Muscle layer of duodenum (tissue), 2 donors: ENCODE measurements at regions not wholly inside any gene's neighbourhood (a gene's known extent, or its start where the extent isn't known, plus 50 kb on each side); places are given as distances from the start of the nearest gene placed in this dataset.
"Not testable (repeated sequence)": the region's sequence is repeated elsewhere in the genome, so short reads cannot be mapped to it uniquely, and the experiment has no call there.

Experiments used
- H3K27ac ChIP-seq: one replicate; pipeline ENCODE4 v1.7.0; 2013; ENCODE audit warnings: mild to moderate bottlenecking, low read length
- H3K27me3 ChIP-seq: one replicate; pipeline ENCODE4 v1.7.0; 2013; ENCODE audit warnings: low read depth, mild to moderate bottlenecking, control low read depth, low read length
- H3K36me3 ChIP-seq, 2 donors: one replicate each; pipeline ENCODE4 v1.7.0; 2013; ENCODE audit warnings: low read length in 2 of 2, control low read depth in 1 of 2, mild to moderate bottlenecking in 1 of 2; ENCODE audit not compliant: insufficient read depth in 2 of 2, control insufficient read depth in 1 of 2
- H3K4me1 ChIP-seq, 2 donors: one replicate each; pipeline ENCODE4 v1.7.0; 2013; ENCODE audit warnings: low read length in 2 of 2, mild to moderate bottlenecking in 2 of 2, control low read depth in 1 of 2, moderate library complexity in 1 of 2; ENCODE audit not compliant: insufficient read depth in 2 of 2, control insufficient read depth in 1 of 2
- H3K4me3 ChIP-seq, 2 donors: one replicate each; pipeline ENCODE4 v1.7.0; 2013; ENCODE audit warnings: low read length in 2 of 2, low read depth in 1 of 2, mild to moderate bottlenecking in 1 of 2
- H3K9me3 ChIP-seq, 2 donors: one replicate each; pipeline ENCODE4 v1.7.0; 2013; ENCODE audit warnings: low read length in 2 of 2, control low read depth in 1 of 2, mild to moderate bottlenecking in 1 of 2; ENCODE audit not compliant: control insufficient read depth in 1 of 2
- donor health status: healthy.

DNA sequence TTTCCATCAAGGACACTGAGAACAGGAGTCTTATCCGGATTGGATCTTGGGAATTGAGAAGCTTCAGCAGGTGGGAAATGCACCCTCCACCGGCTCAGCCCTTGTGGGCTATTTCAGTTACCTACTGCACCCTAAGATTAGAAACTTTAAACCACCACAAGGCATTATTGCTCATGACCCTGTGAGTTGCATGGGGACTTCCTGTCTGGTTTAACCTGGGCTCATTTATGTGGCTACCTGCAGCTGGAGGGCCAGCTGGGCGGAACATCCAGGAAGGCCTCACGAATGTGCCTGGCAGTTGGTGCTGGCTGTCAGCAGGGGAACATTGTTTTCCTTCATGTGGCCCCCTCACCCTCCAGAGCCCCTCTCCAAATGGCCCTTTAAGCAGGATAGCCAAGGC lies 164.1 kb downstream of the DEFB131A start:
- H3K4me1 ChIP-seq = no peaks in the 10 kb centered on the region
- H3K4me3 ChIP-seq = no peak overlapping the region
- H3K36me3 ChIP-seq = no peaks in the 10 kb centered on the region
- no peaks in the 10 kb centered on the region for H3K27me3 ChIP-seq
- H3K9me3 ChIP-seq = no peaks in the 10 kb centered on the region
- no peak overlapping the region for H3K27ac ChIP-seq

DNA sequence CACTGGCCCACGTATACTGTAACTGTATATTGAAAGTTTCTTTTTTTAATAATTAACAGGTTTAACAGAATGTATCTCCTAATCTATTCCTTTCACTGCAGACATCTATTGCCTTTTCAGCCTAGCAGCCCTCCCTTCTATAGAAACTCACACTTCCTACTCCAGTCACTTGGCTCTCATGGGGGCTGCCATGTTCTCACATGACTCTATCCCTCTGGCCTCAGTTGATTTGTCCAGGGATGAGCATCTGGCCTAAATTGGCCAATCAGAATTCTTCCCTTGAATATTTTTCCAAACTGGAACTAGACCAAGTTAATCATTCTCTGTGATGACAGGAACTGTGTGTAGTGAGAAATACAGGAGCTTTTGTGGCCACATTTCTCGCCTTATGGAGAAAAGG lies 166.1 kb downstream of the DEFB131A start:
- not testable (repeated sequence) for H3K27ac ChIP-seq, H3K9me3 ChIP-seq, H3K4me1 ChIP-seq, H3K27me3 ChIP-seq, H3K36me3 ChIP-seq, H3K4me3 ChIP-seq

DNA sequence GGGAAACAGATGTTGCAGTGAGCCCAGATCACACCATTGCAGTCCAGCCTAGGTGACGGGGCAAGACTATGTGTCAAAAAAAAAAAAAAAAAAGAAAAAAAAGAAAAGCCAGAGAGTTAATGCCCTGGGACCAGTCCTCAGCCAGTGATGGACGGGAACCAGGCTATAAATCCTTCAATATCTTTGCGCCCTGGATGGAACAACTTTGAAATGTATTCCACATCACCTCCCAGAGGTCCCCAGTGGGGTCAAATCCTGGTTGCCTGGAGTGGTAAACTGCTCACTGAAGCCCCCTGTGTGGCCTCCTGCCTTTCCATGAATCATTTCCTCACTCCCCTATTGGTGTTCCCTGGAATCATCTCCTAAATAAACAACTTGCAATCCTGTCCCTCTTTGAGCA lies 166.9 kb downstream of the DEFB131A start:
- H3K4me1 ChIP-seq = no peaks in the 10 kb centered on the region
- no peak overlapping the region for H3K4me3 ChIP-seq
- no peak overlapping the region for H3K27ac ChIP-seq
- H3K9me3 ChIP-seq = no peaks in the 10 kb centered on the region
- H3K27me3 ChIP-seq = no peaks in the 10 kb centered on the region
- no peaks in the 10 kb centered on the region for H3K36me3 ChIP-seq

DNA sequence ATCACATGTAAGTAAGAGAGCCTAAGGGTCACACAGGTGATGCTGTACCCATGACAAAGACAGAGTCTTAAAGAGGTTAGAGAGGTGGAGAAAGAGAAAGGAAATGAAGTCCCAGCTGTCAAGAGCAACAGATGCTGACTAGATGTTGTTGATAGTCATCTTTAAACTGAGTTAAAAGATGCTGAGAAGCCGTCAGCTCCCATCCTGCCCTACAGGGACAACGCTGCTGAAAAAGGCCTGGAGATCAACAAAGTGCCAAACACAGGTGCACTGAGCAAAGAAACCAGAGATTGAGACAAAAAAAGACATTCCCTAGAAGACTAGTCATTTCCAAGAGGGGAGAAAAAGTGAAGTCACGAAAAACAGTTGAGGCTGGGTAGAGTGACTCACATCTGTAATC lies 145.0 kb upstream of the DRD5 start:
- not testable (repeated sequence) for H3K4me3 ChIP-seq, H3K4me1 ChIP-seq, H3K27ac ChIP-seq, H3K36me3 ChIP-seq, H3K9me3 ChIP-seq, H3K27me3 ChIP-seq

DNA sequence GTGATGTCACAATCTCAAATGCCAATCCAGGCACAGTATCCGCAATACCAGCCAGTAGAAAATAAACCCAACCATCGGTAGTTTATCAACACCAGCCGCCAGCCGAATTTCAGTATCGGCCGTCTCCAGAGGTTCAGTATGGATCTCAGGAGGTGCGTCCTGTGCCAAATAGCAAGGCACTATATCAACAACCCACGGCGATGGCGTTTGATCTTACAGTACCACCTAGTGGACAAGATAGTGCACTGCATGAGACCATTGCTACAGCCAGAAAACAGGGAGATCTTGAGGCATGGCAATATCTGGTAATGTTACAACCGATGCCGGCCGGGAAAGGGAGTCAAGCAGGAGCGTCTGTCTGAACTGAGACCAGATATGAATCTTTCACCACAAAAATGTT lies 121.8 kb upstream of the DRD5 start:
- not testable (repeated sequence) for H3K27me3 ChIP-seq, H3K27ac ChIP-seq, H3K9me3 ChIP-seq, H3K36me3 ChIP-seq, H3K4me3 ChIP-seq, H3K4me1 ChIP-seq

DNA sequence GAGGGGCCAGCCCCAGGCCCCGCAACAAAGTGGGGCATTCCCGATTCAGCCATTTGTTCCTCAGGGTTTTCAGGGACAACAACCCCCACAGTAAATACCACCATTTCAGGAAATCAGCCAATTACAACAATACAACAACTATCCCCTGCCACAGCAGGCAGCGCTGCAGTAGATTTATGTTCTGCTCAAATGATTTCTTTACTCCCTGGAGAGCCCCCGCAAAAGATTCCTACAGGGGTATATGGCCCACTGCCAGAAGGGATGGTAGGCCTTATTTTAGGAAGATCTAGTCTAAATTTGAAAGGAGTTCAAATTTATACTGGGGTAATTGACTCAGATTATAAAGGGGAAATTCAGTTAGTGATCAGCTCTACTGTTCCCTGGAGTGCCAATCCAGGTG lies 120.5 kb upstream of the DRD5 start:
- H3K27ac ChIP-seq, H3K36me3 ChIP-seq, H3K27me3 ChIP-seq, H3K4me1 ChIP-seq, H3K9me3 ChIP-seq, H3K4me3 ChIP-seq: not testable (repeated sequence)

DNA sequence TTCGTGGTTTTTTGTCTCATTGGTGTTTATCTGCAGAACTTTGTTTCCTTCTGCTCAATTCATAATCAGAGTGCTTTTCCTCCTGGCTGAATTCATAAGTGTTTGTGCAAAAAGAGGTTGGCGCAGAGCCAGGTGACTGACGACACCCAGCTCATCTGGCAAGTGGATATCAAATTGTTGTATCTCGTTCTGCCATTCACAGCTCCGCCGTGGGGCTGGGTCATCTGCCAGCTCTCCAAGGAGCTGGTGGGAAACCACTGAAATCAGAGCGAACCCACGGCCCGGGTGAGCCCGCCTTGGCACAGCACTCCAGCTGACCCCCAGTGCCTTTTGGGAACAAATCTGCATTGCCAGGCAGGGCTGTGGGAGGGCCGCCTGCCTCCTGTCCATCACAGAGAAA lies 110.7 kb upstream of the DRD5 start:
- not testable (repeated sequence) for H3K4me3 ChIP-seq, H3K9me3 ChIP-seq, H3K4me1 ChIP-seq, H3K36me3 ChIP-seq, H3K27me3 ChIP-seq, H3K27ac ChIP-seq

DNA sequence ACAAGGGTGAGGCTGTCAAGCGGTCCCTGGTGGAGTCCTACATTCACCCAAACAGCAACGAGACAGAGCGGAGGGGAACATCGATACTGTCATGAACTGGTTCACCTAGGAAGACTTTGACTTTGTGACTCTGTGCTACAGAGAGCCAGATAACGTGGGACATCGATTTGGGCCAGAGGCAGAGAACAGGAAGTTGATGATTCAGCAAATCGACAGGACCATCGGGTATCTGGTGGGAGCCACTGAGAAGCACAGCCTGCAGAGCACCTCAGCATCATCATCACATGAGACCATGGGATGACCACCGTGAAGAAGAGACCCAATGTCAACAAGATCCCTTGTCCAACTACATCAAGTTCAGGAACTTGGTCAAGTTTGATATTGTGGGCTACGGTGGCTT lies 104.1 kb upstream of the DRD5 start:
- not testable (repeated sequence) for H3K36me3 ChIP-seq, H3K4me1 ChIP-seq, H3K27ac ChIP-seq, H3K27me3 ChIP-seq, H3K4me3 ChIP-seq, H3K9me3 ChIP-seq

DNA sequence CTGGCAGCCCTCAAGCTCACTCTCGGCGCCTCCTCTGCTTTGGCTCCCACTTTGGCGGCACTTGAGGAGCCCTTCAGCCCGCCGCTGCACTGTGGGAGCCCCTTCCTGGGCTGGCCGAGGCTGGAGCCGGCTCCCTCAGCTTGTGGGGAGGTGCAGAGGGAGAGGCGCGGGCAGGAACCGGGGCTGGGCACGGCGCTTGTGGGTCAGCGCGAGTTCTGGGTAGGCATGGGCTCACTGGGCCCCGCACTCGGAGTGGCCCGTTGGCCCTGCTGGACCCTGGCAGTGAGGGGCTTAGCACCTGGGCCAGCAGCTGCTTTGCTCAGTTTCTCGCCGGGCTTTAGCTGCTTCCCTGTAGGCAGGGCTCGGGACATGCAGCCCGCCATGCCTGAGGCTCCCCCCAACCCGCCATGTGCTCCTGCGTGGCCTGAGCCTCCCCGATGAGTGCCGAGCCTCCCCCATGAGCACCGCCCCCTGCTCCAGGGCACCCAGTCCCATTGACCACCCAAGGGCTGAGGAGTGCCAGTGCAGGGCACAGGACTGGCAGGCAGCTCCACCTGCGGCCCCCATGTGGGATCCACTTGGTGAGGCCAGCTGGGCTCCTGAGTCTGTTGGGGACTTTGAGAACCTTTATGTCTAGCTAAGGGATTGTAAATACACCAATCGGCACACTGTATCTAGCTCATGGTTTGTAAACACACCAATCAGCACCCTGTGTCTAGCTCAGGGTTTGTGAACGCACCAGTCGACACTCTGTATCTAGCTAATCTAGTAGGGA lies 101.5 kb upstream of the DRD5 start:
- Histone ChIP-seq H3K36me3 (no peaks in the 10 kb centered on the region), H3K27me3 (no peaks in the 10 kb centered on the region), H3K9me3 (no peaks in the 10 kb centered on the region), H3K4me3 (no peak overlapping the region), H3K4me1 (no peaks in the 10 kb centered on the region), H3K27ac (no peak overlapping the region)

DNA sequence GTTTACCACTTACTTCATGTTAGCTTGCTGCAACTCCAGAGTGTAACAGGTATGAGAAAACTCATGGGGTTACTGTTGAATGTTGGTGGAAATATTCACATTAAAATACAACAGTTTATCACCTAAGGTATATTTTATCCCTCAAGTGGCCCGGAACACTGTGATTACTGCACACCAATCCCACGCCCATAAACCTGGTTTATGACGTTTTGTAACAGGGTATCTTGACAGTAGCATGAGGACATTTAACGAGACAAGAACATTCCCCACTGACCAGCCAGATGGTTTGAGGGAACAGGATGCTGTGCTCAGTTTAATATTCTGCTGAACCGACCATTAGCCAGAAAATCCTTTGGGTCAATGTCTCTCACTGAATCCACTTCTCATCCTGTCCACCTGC lies 98.3 kb upstream of the DRD5 start:
- not testable (repeated sequence) for H3K36me3 ChIP-seq, H3K9me3 ChIP-seq, H3K27me3 ChIP-seq, H3K4me1 ChIP-seq, H3K4me3 ChIP-seq, H3K27ac ChIP-seq

DNA sequence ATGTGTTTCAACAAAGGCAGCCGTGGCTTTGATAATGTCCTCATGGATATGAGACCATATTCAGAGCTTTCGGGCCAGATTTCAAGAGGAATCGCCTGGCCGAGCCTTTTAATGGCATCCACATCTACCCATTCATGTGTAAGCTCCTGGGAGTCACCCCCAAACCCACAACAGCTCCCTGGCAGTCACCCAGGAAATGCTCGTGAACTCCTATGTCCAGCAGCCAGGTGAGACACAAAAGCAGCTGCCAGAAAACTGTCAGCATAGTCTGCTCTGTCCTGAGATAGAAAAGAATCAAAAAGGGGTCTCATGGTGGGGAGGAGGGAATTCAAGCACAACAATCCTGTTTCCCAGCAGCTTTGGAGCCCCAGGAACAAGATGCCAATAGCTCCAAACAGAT lies 96.4 kb upstream of the DRD5 start:
- H3K4me1 ChIP-seq, H3K9me3 ChIP-seq, H3K27me3 ChIP-seq, H3K36me3 ChIP-seq, H3K4me3 ChIP-seq, H3K27ac ChIP-seq: not testable (repeated sequence)

DNA sequence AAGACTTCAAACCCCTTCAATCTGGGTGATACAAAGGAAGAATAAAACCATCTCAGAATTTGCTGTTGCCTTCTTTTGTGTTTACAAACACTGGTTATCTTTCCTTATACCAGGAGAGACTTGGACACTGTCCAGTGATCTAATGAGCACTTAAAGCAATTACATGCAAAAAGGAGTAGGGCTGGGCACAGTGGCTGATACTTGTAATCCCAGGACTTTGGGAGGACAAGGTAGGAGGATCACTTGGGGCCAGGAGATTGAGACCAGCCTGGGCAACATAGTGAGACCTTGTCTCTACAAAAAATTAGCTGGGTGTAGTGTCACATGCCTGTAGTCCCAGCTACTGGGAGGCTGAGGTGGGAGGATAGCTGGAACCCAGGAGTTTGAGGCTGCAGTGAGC lies 95.7 kb upstream of the DRD5 start:
- Histone ChIP-seq H3K9me3 (no peaks in the 10 kb centered on the region), H3K4me3 (no peak overlapping the region), H3K36me3 (no peaks in the 10 kb centered on the region), H3K27me3 (no peaks in the 10 kb centered on the region), H3K27ac (no peak overlapping the region), H3K4me1 (peaks cover 0 to under 1% of the 10 kb centered on the region in 2 donors)
